NOMO-1 treated with dmso at 0.1 percent for 144 hours (cell line): ENCODE measurements at regions not wholly inside any gene's neighbourhood (a gene's known extent, or its start where the extent isn't known, plus 50 kb on each side); places are given as distances from the start of the nearest gene placed in this dataset.

ENCODE experiments used
- DNase-seq: peaks from one replicate; lab custom pipeline; 2025; ENCODE audit not compliant: unreplicated experiment; lab: John Stamatoyannopoulos, UW

- no peak for DNase-seq
These were observed 792.5 kb downstream of the BRD1 start for GRCh38 chr22:49034836-49035817.

- DNase-seq = no peak
These were observed 794.1 kb downstream of the BRD1 start for GRCh38 chr22:49033616-49034015.

- no peak for DNase-seq
These were observed 794.9 kb downstream of the BRD1 start for GRCh38 chr22:49032821-49033220.

GRCh38 chr22:49031746-49032330, 795.8 kb downstream of the BRD1 start:
- no peak for DNase-seq

- DNase-seq = no peak
These were observed 799.6 kb downstream of the BRD1 start for GRCh38 chr22:49028111-49028510.

GRCh38 chr22:49027368-49027670, 800.4 kb downstream of the BRD1 start:
- DNase-seq = no peak

GRCh38 chr22:49026494-49027367, 800.9 kb downstream of the BRD1 start:
- no peak for DNase-seq

- no peak for DNase-seq
These were observed 801.7 kb downstream of the BRD1 start for GRCh38 chr22:49025791-49026493.

- no peak for DNase-seq
These were observed 802.8 kb downstream of the BRD1 start for GRCh38 chr22:49024775-49025440.

GRCh38 chr22:49023879-49024774, 803.5 kb downstream of the BRD1 start:
- no peak for DNase-seq

GRCh38 chr22:49023161-49023878, 804.4 kb downstream of the BRD1 start:
- DNase-seq = no peak

- DNase-seq = no peak
These were observed 804.9 kb downstream of the BRD1 start for GRCh38 chr22:49022816-49023160.

GRCh38 chr22:49021926-49022815, 805.5 kb downstream of the BRD1 start:
- DNase-seq = no peak

- DNase-seq = no peak
These were observed 806.3 kb downstream of the BRD1 start for GRCh38 chr22:49021131-49021925.

- DNase-seq = no peak
These were observed 807.6 kb downstream of the BRD1 start for GRCh38 chr22:49019737-49020713.

GRCh38 chr22:49018601-49019000, 809.1 kb downstream of the BRD1 start:
- DNase-seq = no peak
